Fibroblast of lung (primary cell): ENCODE measurements at regions not wholly inside any gene's neighbourhood (a gene's known extent, or its start where the extent isn't known, plus 50 kb on each side); places are given as distances from the start of the nearest gene placed in this dataset.

Source experiments
- CTCF ChIP-seq, 2 donors: IDR thresholded peaks in 1 of 2; conservative IDR thresholded peaks in 1 of 2; 1 replicate in 1 of 2; 2 replicates in 1 of 2; pipeline ENCODE4 v1.5.1; 2011 to 2012; ENCODE audit warnings: low read length in 2 of 2, control low read depth in 1 of 2, inconsistent platforms in 1 of 2, low read depth in 1 of 2, mild to moderate bottlenecking in 1 of 2
- EZH2 ChIP-seq: IDR thresholded peaks from 2 replicates; pipeline ENCODE4 v1.5.1; 2012; ENCODE audit warnings: low read length, control low read depth, mild to moderate bottlenecking; ENCODE audit errors: missing control alignments

DNA sequence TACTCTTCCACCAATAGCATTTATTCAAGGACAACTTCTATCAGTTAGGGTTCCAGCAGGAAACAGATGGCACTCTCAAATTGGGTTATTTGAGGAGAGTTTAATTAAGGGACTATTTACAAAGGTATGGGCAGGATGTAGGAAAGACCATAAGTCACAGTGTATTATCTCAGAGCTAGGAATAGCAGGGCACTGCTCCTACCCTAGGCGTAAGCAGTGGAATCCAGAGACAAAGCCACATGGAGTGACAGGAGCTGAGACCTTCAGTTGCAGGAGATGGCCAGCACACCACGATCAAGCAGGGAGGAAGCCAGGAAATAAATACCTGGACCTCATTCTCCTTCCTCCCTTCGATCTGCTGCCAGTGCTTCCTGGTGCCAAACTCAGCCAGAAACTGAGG, 274.9 kb upstream of the SLC30A5 start:
- no peak for TF ChIP-seq CTCF (conservative IDR thresholded peaks at IDR 0.05 in 1 of 2, IDR thresholded peaks at IDR 0.05 in 1 of 2; ENCODE audit: low read depth in 1 of 2, low read length in 2 of 2)
- TF ChIP-seq EZH2 = no peak
